DMS 273 treated with DMSO at 0.1 percent for 48 hours (cell line): ENCODE measurements at regions not wholly inside any gene's neighbourhood (a gene's known extent, or its start where the extent isn't known, plus 50 kb on each side); places are given as distances from the start of the nearest gene placed in this dataset.

Experiments used
- DNase-seq: peaks from one replicate; lab custom pipeline; 2025; lab: John Stamatoyannopoulos, UW

- no peak for DNase-seq
Observed at GRCh38 chr15:95327183-95327525, 1003.3 kb upstream of the NR2F2 start.

- no peak for DNase-seq
Observed at GRCh38 chr15:95327661-95328060, 1002.8 kb upstream of the NR2F2 start.

- no peak for DNase-seq
Observed at GRCh38 chr15:95328559-95328958, 1001.9 kb upstream of the NR2F2 start.

- no peak for DNase-seq
Observed at GRCh38 chr15:95329362-95329761, 1001.1 kb upstream of the NR2F2 start.

GRCh38 chr15:95341686-95342085 is 988.8 kb upstream of the NR2F2 start:
- no peak for DNase-seq

- no peak for DNase-seq
Observed at GRCh38 chr15:95345867-95346266, 984.6 kb upstream of the NR2F2 start.

- no peak for DNase-seq
Observed at GRCh38 chr15:95346721-95347475, 983.6 kb upstream of the NR2F2 start.

- DNase-seq: no peak
Observed at GRCh38 chr15:95347837-95348236, 982.7 kb upstream of the NR2F2 start.

GRCh38 chr15:95350908-95351307 is 979.6 kb upstream of the NR2F2 start:
- DNase-seq: no peak

GRCh38 chr15:95352631-95353187 is 977.8 kb upstream of the NR2F2 start:
- no peak for DNase-seq

GRCh38 chr15:95353512-95353911 is 977.0 kb upstream of the NR2F2 start:
- DNase-seq: no peak

GRCh38 chr15:95359966-95360365 is 970.5 kb upstream of the NR2F2 start:
- DNase-seq: no peak

- no peak for DNase-seq
Observed at GRCh38 chr15:95362306-95362705, 968.2 kb upstream of the NR2F2 start.

GRCh38 chr15:95363646-95364045 is 966.9 kb upstream of the NR2F2 start:
- DNase-seq: no peak

GRCh38 chr15:95365511-95366107 is 964.9 kb upstream of the NR2F2 start:
- no peak for DNase-seq

- DNase-seq: no peak
Observed at GRCh38 chr15:95368191-95368590, 962.3 kb upstream of the NR2F2 start.

- no peak for DNase-seq
Observed at GRCh38 chr15:95368755-95369601, 961.5 kb upstream of the NR2F2 start.

GRCh38 chr15:95370291-95370690 is 960.2 kb upstream of the NR2F2 start:
- no peak for DNase-seq

- no peak for DNase-seq
Observed at GRCh38 chr15:95371664-95372063, 958.8 kb upstream of the NR2F2 start.

GRCh38 chr15:95375281-95375680 is 955.2 kb upstream of the NR2F2 start:
- DNase-seq: no peak

GRCh38 chr15:95377258-95377852 is 953.1 kb upstream of the NR2F2 start:
- DNase-seq: no peak
